HEK293 (cell line): ENCODE measurements at regions not wholly inside any gene's neighbourhood (a gene's known extent, or its start where the extent isn't known, plus 50 kb on each side); places are given as distances from the start of the nearest gene placed in this dataset.

Source experiments
- CTCF ChIA-PET: fragments of 350-600 bp; formaldehyde crosslinking; extraction: SDS; loops from one replicate; lab custom pipeline; 2021; ENCODE audit warnings: antibody characterized with exemption; lab: Yijun Ruan, JAX
- POLR2A ChIA-PET: fragments of 300-600 bp; formaldehyde crosslinking; extraction: SDS; loops from one replicate; lab custom pipeline; 2020; ENCODE audit warnings: antibody characterized with exemption, inconsistent platforms; lab: Yijun Ruan, JAX
- H3K27ac ChIP-seq: fragments of 200-500 bp; sonication (Bioruptor generic); 2 replicates; pipeline ENCODE4 v1.5.1; 2014; ENCODE audit warnings: low read depth, low read length, control low read depth, inconsistent platforms; ENCODE audit errors: extremely low read depth
- H3K36me3 ChIP-seq, 2 experiments: fragments of 200-500 bp in 1 of 2; sonication (Bioruptor generic) in 1 of 2; 1 replicate in 1 of 2; 2 replicates in 1 of 2; pipeline ENCODE4 v1.5.1; 2014 to 2017; ENCODE audit warnings: inconsistent platforms in 2 of 2, low read length in 2 of 2; ENCODE audit not compliant: control insufficient read depth in 2 of 2, insufficient read depth in 1 of 2
- H3K4me1 ChIP-seq: fragments of 200-500 bp; sonication (Bioruptor generic); 2 replicates; pipeline ENCODE4 v1.5.1; 2014; ENCODE audit warnings: mild to moderate bottlenecking, low read length, inconsistent platforms; ENCODE audit not compliant: control insufficient read depth, insufficient read depth
- H3K4me3 ChIP-seq: 2 replicates; pipeline ENCODE4 v1.5.1; 2011; ENCODE audit warnings: low read depth, mild to moderate bottlenecking, control low read depth, low read length, moderate library complexity
- H3K9me3 ChIP-seq: fragments of 200-500 bp; sonication (Bioruptor generic); 2 replicates; pipeline ENCODE4 v1.5.1; 2014; ENCODE audit warnings: low read depth, low read length, inconsistent platforms; ENCODE audit not compliant: control insufficient read depth, insufficient read depth
- GLI4 ChIP-seq: fragments of 450-650 bp; formaldehyde crosslinking; IDR thresholded peaks from 2 replicates; pipeline ENCODE4 v1.5.1; 2016; ENCODE audit warnings: missing biosample characterization, missing genetic modification characterization
- KLF1 ChIP-seq: fragments of 450-650 bp; formaldehyde crosslinking; IDR thresholded peaks from 2 replicates; pipeline ENCODE4 v1.5.1; 2016; ENCODE audit warnings: missing biosample characterization, missing genetic modification characterization
- KLF10 ChIP-seq: fragments of 450-650 bp; IDR thresholded peaks from 2 replicates; pipeline ENCODE4 v1.5.1; 2018; ENCODE audit warnings: missing biosample characterization, mild to moderate bottlenecking, missing genetic modification characterization
- OSR2 ChIP-seq: fragments of 450-650 bp; formaldehyde crosslinking; IDR thresholded peaks from 2 replicates; pipeline ENCODE4 v1.5.1; 2016; ENCODE audit warnings: missing biosample characterization, missing genetic modification characterization
- TCF7L2 ChIP-seq: IDR thresholded peaks from 2 replicates; pipeline ENCODE4 v1.6.1; 2011; ENCODE audit warnings: low read depth, mild to moderate bottlenecking, inconsistent platforms, low read length, moderate library complexity, borderline replicate concordance
- ZBTB48 ChIP-seq: fragments of 450-650 bp; formaldehyde crosslinking; IDR thresholded peaks from 2 replicates; pipeline ENCODE4 v1.5.1; 2016; ENCODE audit warnings: missing biosample characterization, missing genetic modification characterization
- ZFP3 ChIP-seq: fragments of 450-650 bp; formaldehyde crosslinking; IDR thresholded peaks from 2 replicates; pipeline ENCODE4 v1.5.1; 2016; ENCODE audit warnings: low read depth, missing biosample characterization, missing genetic modification characterization
- ZNF112 ChIP-seq: fragments of 450-650 bp; formaldehyde crosslinking; IDR thresholded peaks from 2 replicates; pipeline ENCODE4 v1.5.0; 2017; ENCODE audit warnings: missing biosample characterization, missing genetic modification characterization
- ZNF132 ChIP-seq: fragments of 450-650 bp; formaldehyde crosslinking; IDR thresholded peaks from 2 replicates; pipeline ENCODE4 v1.5.1; 2017; ENCODE audit warnings: missing biosample characterization, missing genetic modification characterization, borderline replicate concordance
- ZNF138 ChIP-seq: fragments of 450-650 bp; formaldehyde crosslinking; IDR thresholded peaks from 2 replicates; pipeline ENCODE4 v1.5.1; 2016; ENCODE audit warnings: missing biosample characterization, missing genetic modification characterization, borderline replicate concordance
- ZNF146 ChIP-seq: fragments of 450-650 bp; formaldehyde crosslinking; IDR thresholded peaks from 2 replicates; pipeline ENCODE4 v1.5.1; 2016; ENCODE audit warnings: missing biosample characterization, missing genetic modification characterization
- ZNF211 ChIP-seq: fragments of 450-650 bp; formaldehyde crosslinking; IDR thresholded peaks from 2 replicates; pipeline ENCODE4 v1.5.1; 2016; ENCODE audit warnings: low read depth, missing biosample characterization, missing genetic modification characterization
- ZNF23 ChIP-seq: fragments of 450-650 bp; formaldehyde crosslinking; IDR thresholded peaks from 2 replicates; pipeline ENCODE4 v1.5.1; 2016; ENCODE audit warnings: missing biosample characterization, missing genetic modification characterization, borderline replicate concordance
- ZNF404 ChIP-seq: fragments of 450-650 bp; formaldehyde crosslinking; IDR thresholded peaks from 2 replicates; pipeline ENCODE4 v1.5.1; 2017; ENCODE audit warnings: missing biosample characterization, missing genetic modification characterization
- ZNF521 ChIP-seq: fragments of 450-650 bp; formaldehyde crosslinking; IDR thresholded peaks from 2 replicates; pipeline ENCODE4 v1.5.1; 2017; ENCODE audit warnings: missing biosample characterization, mild to moderate bottlenecking, missing genetic modification characterization
- ZNF529 ChIP-seq: fragments of 450-650 bp; formaldehyde crosslinking; IDR thresholded peaks from 2 replicates; pipeline ENCODE4 v1.5.1; 2017; ENCODE audit warnings: missing genetic modification characterization, missing biosample characterization; ENCODE audit not compliant: insufficient replicate concordance
- ZNF530 ChIP-seq: fragments of 450-650 bp; formaldehyde crosslinking; IDR thresholded peaks from 2 replicates; pipeline ENCODE4 v1.5.1; 2016; ENCODE audit warnings: low read depth, missing biosample characterization, missing genetic modification characterization
- ZNF654 ChIP-seq: fragments of 450-650 bp; formaldehyde crosslinking; IDR thresholded peaks from 2 replicates; pipeline ENCODE4 v1.5.1; 2016; ENCODE audit warnings: low read depth, missing biosample characterization, missing genetic modification characterization
- ZNF660 ChIP-seq: fragments of 450-650 bp; IDR thresholded peaks from 2 replicates; pipeline ENCODE4 v1.5.1; 2018; ENCODE audit warnings: missing biosample characterization, mild to moderate bottlenecking, missing genetic modification characterization
- ZNF664 ChIP-seq: fragments of 450-650 bp; formaldehyde crosslinking; IDR thresholded peaks from 2 replicates; pipeline ENCODE4 v1.5.1; 2016; ENCODE audit warnings: missing biosample characterization, missing genetic modification characterization
- ZNF76 ChIP-seq: fragments of 450-650 bp; formaldehyde crosslinking; IDR thresholded peaks from 2 replicates; pipeline ENCODE4; 2016; ENCODE audit warnings: low read depth, missing biosample characterization, missing genetic modification characterization, borderline replicate concordance
- ZNF768 ChIP-seq: fragments of 450-650 bp; formaldehyde crosslinking; IDR thresholded peaks from 2 replicates; pipeline ENCODE4 v1.5.1; 2018; ENCODE audit warnings: missing biosample characterization, mild to moderate bottlenecking, missing genetic modification characterization
- ZSCAN16 ChIP-seq: fragments of 450-650 bp; formaldehyde crosslinking; IDR thresholded peaks from 2 replicates; pipeline ENCODE4 v1.5.1; 2016; ENCODE audit warnings: missing biosample characterization, missing genetic modification characterization
- TF ChIP-seq, protein P1 (sequence below): fragments of 450-650 bp; formaldehyde crosslinking; IDR thresholded peaks from 2 replicates; pipeline ENCODE4 v1.5.1; 2016; ENCODE audit warnings: missing biosample characterization, missing genetic modification characterization
- TF ChIP-seq, protein P2 (sequence below): IDR thresholded peaks from 2 replicates; pipeline ENCODE4 v1.6.1; 2011; ENCODE audit warnings: mild to moderate bottlenecking, low read depth, low read length, borderline replicate concordance
- TF ChIP-seq, protein P3 (sequence below): fragments of 450-650 bp; formaldehyde crosslinking; IDR thresholded peaks from 2 replicates; pipeline ENCODE4 v1.5.1; 2017; ENCODE audit warnings: missing biosample characterization, missing genetic modification characterization
- TF ChIP-seq, protein P4 (sequence below): fragments of 450-650 bp; formaldehyde crosslinking; conservative IDR thresholded peaks from 2 replicates; pipeline ENCODE4 v1.5.1; 2016; ENCODE audit warnings: low read depth, missing biosample characterization, missing genetic modification characterization

DNA sequence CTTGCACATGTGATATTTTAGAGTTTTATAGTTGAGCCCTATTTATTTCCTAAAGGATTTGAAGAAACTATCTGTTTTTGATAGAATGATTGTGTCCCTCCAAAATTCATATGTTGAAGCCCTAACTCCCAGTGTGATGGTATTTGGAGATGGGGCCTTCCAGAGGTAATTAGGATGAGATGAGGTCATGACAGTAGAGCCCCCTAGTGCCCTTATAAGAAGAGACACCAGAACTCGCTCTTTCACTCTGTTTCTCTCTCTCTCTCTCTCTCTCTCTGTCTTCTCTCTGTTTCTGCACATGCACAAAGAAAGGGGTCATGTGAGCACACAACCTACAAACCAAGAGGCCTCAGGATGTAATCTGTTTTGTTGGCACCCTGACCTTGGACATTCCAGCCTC, 921.9 kb upstream of the DIAPH2 start (continued):
- TF ChIP-seq, protein P1, sequence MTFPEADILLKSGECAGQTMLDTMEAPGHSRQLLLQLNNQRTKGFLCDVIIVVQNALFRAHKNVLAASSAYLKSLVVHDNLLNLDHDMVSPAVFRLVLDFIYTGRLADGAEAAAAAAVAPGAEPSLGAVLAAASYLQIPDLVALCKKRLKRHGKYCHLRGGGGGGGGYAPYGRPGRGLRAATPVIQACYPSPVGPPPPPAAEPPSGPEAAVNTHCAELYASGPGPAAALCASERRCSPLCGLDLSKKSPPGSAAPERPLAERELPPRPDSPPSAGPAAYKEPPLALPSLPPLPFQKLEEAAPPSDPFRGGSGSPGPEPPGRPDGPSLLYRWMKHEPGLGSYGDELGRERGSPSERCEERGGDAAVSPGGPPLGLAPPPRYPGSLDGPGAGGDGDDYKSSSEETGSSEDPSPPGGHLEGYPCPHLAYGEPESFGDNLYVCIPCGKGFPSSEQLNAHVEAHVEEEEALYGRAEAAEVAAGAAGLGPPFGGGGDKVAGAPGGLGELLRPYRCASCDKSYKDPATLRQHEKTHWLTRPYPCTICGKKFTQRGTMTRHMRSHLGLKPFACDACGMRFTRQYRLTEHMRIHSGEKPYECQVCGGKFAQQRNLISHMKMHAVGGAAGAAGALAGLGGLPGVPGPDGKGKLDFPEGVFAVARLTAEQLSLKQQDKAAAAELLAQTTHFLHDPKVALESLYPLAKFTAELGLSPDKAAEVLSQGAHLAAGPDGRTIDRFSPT (tag by site-specific recombination): no peak
- TF ChIP-seq ZNF146 (tag by site-specific recombination) (no peak), KLF1 (tag by site-specific recombination) (no peak), ZNF529 (tag by site-specific recombination) (no peak), KLF10 (no peak), OSR2 (tag by site-specific recombination) (no peak), ZSCAN16 (tag by site-specific recombination) (no peak), ZNF404 (tag by site-specific recombination) (no peak), ZNF138 (no peak)
- TF ChIP-seq, protein P2, sequence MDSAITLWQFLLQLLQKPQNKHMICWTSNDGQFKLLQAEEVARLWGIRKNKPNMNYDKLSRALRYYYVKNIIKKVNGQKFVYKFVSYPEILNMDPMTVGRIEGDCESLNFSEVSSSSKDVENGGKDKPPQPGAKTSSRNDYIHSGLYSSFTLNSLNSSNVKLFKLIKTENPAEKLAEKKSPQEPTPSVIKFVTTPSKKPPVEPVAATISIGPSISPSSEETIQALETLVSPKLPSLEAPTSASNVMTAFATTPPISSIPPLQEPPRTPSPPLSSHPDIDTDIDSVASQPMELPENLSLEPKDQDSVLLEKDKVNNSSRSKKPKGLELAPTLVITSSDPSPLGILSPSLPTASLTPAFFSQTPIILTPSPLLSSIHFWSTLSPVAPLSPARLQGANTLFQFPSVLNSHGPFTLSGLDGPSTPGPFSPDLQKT: no peak

DNA sequence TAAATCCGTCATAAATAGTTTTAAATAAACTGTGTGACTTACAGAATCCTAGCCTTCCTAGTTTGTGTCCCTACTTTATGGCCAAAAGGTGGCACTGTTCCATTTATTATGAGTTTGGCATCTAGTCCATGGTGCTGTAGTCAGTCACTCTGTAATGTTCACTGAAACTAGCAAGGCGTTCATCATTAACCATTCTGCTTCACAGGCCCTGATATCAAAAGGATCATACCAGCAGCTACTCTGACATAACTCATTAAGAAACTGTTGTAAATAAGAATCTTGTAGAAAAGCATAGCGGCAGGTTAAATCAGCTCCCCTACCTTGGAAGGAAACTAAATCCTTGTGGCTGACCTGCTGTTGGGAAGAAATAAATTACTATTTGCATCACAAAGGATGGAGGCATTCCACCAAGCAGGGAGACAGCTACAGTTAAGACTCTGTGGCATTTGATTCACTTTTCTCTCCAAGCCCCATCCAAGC, 919.6 kb upstream of the DIAPH2 start:
- Histone ChIP-seq H3K4me3 (no peak overlapping the region), H3K9me3 (no peaks in the 10 kb centered on the region), H3K4me1 (no peaks in the 10 kb centered on the region), H3K36me3 (no peaks in the 10 kb centered on the region), H3K27ac (no peak overlapping the region)
- ChIA-PET CTCF (interaction anchor here (0.6 to 3.0 kb wide), 12 partner anchors 10 to 1012 kb away, joined by 3 to 21 read pairs (median 4); no protein-coding TSS in a partner anchor), POLR2A (no interaction called here)
- TF ChIP-seq ZNF768 (tag by site-specific recombination) (no peak), ZNF112 (tag by site-specific recombination) (no peak), ZFP3 (tag by site-specific recombination) (no peak), ZNF76 (tag by site-specific recombination) (no peak), ZNF530 (tag by site-specific recombination) (no peak), GLI4 (no peak), ZNF132 (tag by site-specific recombination) (no peak), TCF7L2 (no peak), ZNF23 (tag by site-specific recombination) (no peak), ZNF521 (no peak), ZNF664 (tag by site-specific recombination) (no peak), ZNF211 (tag by site-specific recombination) (no peak), ZNF660 (peak; percentile 35; the same call in 1 of the 2 replicates), ZNF654 (tag by site-specific recombination) (peak; percentile 76), ZBTB48 (tag by site-specific recombination) (no peak)
- TF ChIP-seq, protein P3, sequence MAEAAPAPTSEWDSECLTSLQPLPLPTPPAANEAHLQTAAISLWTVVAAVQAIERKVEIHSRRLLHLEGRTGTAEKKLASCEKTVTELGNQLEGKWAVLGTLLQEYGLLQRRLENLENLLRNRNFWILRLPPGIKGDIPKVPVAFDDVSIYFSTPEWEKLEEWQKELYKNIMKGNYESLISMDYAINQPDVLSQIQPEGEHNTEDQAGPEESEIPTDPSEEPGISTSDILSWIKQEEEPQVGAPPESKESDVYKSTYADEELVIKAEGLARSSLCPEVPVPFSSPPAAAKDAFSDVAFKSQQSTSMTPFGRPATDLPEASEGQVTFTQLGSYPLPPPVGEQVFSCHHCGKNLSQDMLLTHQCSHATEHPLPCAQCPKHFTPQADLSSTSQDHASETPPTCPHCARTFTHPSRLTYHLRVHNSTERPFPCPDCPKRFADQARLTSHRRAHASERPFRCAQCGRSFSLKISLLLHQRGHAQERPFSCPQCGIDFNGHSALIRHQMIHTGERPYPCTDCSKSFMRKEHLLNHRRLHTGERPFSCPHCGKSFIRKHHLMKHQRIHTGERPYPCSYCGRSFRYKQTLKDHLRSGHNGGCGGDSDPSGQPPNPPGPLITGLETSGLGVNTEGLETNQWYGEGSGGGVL (tag by site-specific recombination): no peak
- TF ChIP-seq, protein P4, sequence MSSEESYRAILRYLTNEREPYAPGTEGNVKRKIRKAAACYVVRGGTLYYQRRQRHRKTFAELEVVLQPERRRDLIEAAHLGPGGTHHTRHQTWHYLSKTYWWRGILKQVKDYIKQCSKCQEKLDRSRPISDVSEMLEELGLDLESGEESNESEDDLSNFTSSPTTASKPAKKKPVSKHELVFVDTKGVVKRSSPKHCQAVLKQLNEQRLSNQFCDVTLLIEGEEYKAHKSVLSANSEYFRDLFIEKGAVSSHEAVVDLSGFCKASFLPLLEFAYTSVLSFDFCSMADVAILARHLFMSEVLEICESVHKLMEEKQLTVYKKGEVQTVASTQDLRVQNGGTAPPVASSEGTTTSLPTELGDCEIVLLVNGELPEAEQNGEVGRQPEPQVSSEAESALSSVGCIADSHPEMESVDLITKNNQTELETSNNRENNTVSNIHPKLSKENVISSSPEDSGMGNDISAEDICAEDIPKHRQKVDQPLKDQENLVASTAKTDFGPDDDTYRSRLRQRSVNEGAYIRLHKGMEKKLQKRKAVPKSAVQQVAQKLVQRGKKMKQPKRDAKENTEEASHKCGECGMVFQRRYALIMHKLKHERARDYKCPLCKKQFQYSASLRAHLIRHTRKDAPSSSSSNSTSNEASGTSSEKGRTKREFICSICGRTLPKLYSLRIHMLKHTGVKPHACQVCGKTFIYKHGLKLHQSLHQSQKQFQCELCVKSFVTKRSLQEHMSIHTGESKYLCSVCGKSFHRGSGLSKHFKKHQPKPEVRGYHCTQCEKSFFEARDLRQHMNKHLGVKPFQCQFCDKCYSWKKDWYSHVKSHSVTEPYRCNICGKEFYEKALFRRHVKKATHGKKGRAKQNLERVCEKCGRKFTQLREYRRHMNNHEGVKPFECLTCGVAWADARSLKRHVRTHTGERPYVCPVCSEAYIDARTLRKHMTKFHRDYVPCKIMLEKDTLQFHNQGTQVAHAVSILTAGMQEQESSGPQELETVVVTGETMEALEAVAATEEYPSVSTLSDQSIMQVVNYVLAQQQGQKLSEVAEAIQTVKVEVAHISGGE (tag by site-specific recombination): no peak
